Epithelial cell of proximal tubule (primary cell): ENCODE measurements at regions not wholly inside any gene's neighbourhood (a gene's known extent, or its start where the extent isn't known, plus 50 kb on each side); places are given as distances from the start of the nearest gene placed in this dataset.

ENCODE experiments used
- DNase-seq: peaks from one replicate; pipeline ENCODE4 v3.0.0-alpha.2; 2011; ENCODE audit warnings: low read depth
- H3K4me3 ChIP-seq: 2 replicates; pipeline ENCODE4 v1.5.1; 2011; ENCODE audit warnings: low read depth, mild to moderate bottlenecking, low read length
- TF ChIP-seq, protein P1 (sequence below): conservative IDR thresholded peaks from 2 replicates; pipeline ENCODE4 v1.5.1; 2012; ENCODE audit warnings: low read depth, mild to moderate bottlenecking, low read length

- DNase-seq, result no peak
- TF ChIP-seq, protein P1, sequence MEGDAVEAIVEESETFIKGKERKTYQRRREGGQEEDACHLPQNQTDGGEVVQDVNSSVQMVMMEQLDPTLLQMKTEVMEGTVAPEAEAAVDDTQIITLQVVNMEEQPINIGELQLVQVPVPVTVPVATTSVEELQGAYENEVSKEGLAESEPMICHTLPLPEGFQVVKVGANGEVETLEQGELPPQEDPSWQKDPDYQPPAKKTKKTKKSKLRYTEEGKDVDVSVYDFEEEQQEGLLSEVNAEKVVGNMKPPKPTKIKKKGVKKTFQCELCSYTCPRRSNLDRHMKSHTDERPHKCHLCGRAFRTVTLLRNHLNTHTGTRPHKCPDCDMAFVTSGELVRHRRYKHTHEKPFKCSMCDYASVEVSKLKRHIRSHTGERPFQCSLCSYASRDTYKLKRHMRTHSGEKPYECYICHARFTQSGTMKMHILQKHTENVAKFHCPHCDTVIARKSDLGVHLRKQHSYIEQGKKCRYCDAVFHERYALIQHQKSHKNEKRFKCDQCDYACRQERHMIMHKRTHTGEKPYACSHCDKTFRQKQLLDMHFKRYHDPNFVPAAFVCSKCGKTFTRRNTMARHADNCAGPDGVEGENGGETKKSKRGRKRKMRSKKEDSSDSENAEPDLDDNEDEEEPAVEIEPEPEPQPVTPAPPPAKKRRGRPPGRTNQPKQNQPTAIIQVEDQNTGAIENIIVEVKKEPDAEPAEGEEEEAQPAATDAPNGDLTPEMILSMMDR, result no peak
- no peak overlapping the region for H3K4me3 ChIP-seq
These were observed 825.2 kb downstream of the SLITRK1 start for GRCh38 chr13:83057119-83057518.

DNA sequence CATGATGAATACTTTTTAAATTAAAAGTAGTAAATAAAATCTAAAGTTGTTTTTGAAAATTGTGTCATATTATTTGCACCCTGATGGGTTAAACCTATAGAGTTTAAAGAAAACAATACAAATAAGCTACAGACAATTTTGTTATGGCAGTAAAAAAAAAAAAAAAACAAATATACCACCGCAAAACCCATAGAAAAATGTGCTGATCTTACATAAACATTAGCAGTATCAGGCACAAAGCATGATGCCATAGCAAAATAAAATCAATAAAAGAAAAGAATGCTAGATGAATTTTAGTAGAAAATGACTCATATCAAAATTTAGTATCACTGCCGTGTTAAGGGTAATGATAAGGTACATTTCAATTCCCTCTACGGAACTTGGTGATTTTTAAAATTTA lies 826.0 kb downstream of the SLITRK1 start:
- no peak for DNase-seq
- TF ChIP-seq, protein P1, result no peak

DNA sequence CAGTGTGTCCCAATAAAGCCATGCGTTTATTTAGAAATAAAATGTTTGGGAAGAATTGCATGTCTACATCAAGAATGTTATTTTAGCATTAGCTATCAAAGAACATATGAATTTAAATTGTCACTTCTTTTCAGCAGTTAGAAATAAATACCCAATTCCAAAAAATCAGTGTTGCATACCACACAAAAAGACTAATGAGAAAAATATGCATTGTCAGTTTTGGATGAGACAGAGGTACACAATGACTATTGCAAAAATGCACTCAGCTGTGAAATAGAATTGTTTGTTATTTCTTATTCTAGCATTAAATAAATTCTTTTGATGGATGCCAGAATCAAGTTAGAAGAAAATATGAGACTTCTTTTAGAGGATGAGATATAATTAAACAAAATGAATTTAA lies 833.9 kb downstream of the SLITRK1 start:
- TF ChIP-seq, protein P1, result no peak
- H3K4me3 ChIP-seq, result no peak overlapping the region
- DNase-seq, result peak; percentile 33

More for the DNA sequence above, 826.0 kb downstream of the SLITRK1 start:
- H3K4me3 ChIP-seq, result no peak overlapping the region

DNA sequence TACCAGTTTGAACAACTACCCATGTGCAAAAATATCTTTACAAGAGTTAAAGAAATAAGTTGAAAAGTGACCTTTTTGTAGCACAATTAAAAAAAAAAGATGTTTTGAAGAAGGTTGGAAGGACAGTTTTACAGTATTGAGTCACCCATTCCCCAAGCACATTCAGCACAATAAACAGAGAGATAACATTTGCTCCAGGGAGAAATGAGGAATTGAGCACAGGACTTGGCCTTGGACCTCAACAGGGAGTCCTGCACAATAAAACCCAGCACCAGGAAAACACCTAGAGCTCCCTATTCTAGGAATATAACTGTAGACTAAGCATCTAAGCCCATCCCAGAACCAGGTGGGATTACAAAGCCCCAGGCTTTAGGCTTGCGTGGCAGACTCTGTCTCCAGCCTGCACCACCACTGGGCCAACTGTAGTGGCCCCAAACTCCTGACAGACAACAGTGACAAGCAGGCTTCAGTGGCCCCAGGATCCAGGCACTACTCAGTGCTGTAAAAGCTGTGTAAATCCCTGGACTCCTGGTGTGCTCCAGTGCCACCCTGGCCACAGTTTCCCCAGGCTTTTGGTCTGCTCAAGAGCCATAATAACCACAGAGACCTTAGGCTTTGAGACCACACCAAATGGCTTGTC lies 857.2 kb downstream of the SLITRK1 start:
- no peak for DNase-seq
- no peak overlapping the region for H3K4me3 ChIP-seq
- TF ChIP-seq, protein P1, result no peak

GRCh38 chr13:83024232-83024631 lies 858.0 kb downstream of the SLITRK1 start:
- TF ChIP-seq, protein P1, result no peak

GRCh38 chr13:83019986-83020385 lies 862.3 kb downstream of the SLITRK1 start:
- DNase-seq, result no peak
- H3K4me3 ChIP-seq, result no peak overlapping the region
- TF ChIP-seq, protein P1, result no peak

More at GRCh38 chr13:83024232-83024631, 858.0 kb downstream of the SLITRK1 start:
- no peak for DNase-seq
- H3K4me3 ChIP-seq, result no peak overlapping the region

DNA sequence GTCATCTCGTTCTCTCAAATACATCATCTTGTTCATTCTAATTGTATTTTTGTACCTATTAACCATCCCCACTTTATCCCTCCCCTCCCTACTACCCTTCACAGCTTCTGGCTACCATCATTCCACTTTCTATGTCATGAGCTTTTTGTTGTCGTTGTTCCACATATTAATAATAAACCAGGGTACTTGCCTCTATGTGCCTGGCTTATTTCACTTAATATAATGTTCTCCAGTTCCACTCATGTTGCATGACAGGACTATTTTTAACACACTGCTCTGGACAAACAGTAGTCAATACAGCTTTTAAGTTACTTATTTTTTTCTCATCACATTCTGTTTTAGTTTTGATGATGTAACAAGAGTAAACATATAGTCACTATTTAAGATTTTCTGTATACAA lies 872.3 kb downstream of the SLITRK1 start:
- H3K4me3 ChIP-seq, result no peak overlapping the region
- TF ChIP-seq, protein P1, result no peak
- DNase-seq, result no peak
